ENCODE measurements at regions not wholly inside any gene's neighbourhood (a gene's known extent, or its start where the extent isn't known, plus 50 kb on each side); places are given as distances from the start of the nearest gene placed in this dataset.
A peak's percentile ranks its signal among the peaks of the same experiment; 100 is the strongest.
"Not testable (repeated sequence)": the region's sequence is repeated elsewhere in the genome, so short reads cannot be mapped to it uniquely, and the experiment has no call there.

GRCh38 chr4:130712038-130712437 lies 1616.1 kb downstream of the C4orf33 start:
- DNase-seq = no peak

- DNase-seq = no peak
Measured at GRCh38 chr4:130714006-130714405, 1618.1 kb downstream of the C4orf33 start.

- DNase-seq = no peak
Measured at GRCh38 chr4:130722361-130722760, 1626.4 kb downstream of the C4orf33 start.

GRCh38 chr4:130736436-130737185 lies 1640.7 kb downstream of the C4orf33 start:
- no peak for DNase-seq

- DNase-seq = no peak
Measured at GRCh38 chr4:130738233-130738632, 1642.3 kb downstream of the C4orf33 start.

- DNase-seq = no peak
Measured at GRCh38 chr4:130747842-130748241, 1651.9 kb downstream of the C4orf33 start.

- no peak for DNase-seq
Measured at GRCh38 chr4:130753926-130754325, 1658.0 kb downstream of the C4orf33 start.

- DNase-seq = no peak
Measured at GRCh38 chr4:130760246-130760645, 1664.3 kb downstream of the C4orf33 start.

- DNase-seq = not testable (repeated sequence)
Measured at GRCh38 chr4:130767384-130767783, 1671.4 kb downstream of the C4orf33 start.

- not testable (repeated sequence) for DNase-seq
Measured at GRCh38 chr4:130772966-130773365, 1677.0 kb downstream of the C4orf33 start.

- DNase-seq = peak; percentile 11
Measured at GRCh38 chr4:130808492-130808891, 1712.5 kb downstream of the C4orf33 start.

- no peak for DNase-seq
Measured at GRCh38 chr4:130812117-130812765, 1716.3 kb downstream of the C4orf33 start.

GRCh38 chr4:130814896-130815295 lies 1718.9 kb downstream of the C4orf33 start:
- DNase-seq = no peak

GRCh38 chr4:130820448-130820847 lies 1724.5 kb downstream of the C4orf33 start:
- DNase-seq = no peak

GRCh38 chr4:130825284-130825683 lies 1729.3 kb downstream of the C4orf33 start:
- DNase-seq = no peak

GRCh38 chr4:130850019-130850524 lies 1754.1 kb downstream of the C4orf33 start:
- no peak for DNase-seq

- DNase-seq = no peak
Measured at GRCh38 chr4:130851107-130851506, 1755.2 kb downstream of the C4orf33 start.

GRCh38 chr4:130851932-130852331 lies 1756.0 kb downstream of the C4orf33 start:
- no peak for DNase-seq

- DNase-seq = no peak
Measured at GRCh38 chr4:130855533-130855932, 1759.6 kb downstream of the C4orf33 start.

- no peak for DNase-seq
Measured at GRCh38 chr4:130859991-130860390, 1764.0 kb downstream of the C4orf33 start.

- DNase-seq = no peak
Measured at GRCh38 chr4:130896920-130897319, 1801.0 kb downstream of the C4orf33 start.

- no peak for DNase-seq
Measured at GRCh38 chr4:130901321-130901720, 1805.4 kb downstream of the C4orf33 start.

GRCh38 chr4:130922955-130923354 lies 1827.0 kb downstream of the C4orf33 start:
- no peak for DNase-seq

- DNase-seq = no peak
Measured at GRCh38 chr4:130955520-130955919, 1859.6 kb downstream of the C4orf33 start.

All from COR-L47 (cell line).